ENCODE measurements at regions not wholly inside any gene's neighbourhood (a gene's known extent, or its start where the extent isn't known, plus 50 kb on each side); places are given as distances from the start of the nearest gene placed in this dataset.
"Not testable (repeated sequence)": the region's sequence is repeated elsewhere in the genome, so short reads cannot be mapped to it uniquely, and the experiment has no call there.

GRCh38 chr4:25981749-25982148, 67.7 kb downstream of the SMIM20 start:
- no peak for DNase-seq (ENCODE audit: low read depth, low spot score)

- DNase-seq (ENCODE audit: low read depth, low spot score), result no peak
Measured at GRCh38 chr4:25982962-25983361, 68.9 kb downstream of the SMIM20 start.

GRCh38 chr4:25984266-25984665, 70.2 kb downstream of the SMIM20 start:
- DNase-seq (ENCODE audit: low read depth, low spot score), result no peak

GRCh38 chr4:25984796-25985195, 70.8 kb downstream of the SMIM20 start:
- DNase-seq (ENCODE audit: low read depth, low spot score), result no peak

- DNase-seq (ENCODE audit: low read depth, low spot score), result no peak
Measured at GRCh38 chr4:25986807-25987206, 72.8 kb downstream of the SMIM20 start.

GRCh38 chr4:25991340-25991739, 77.3 kb downstream of the SMIM20 start:
- no peak for DNase-seq (ENCODE audit: low read depth, low spot score)

GRCh38 chr4:25993395-25994185, 79.6 kb downstream of the SMIM20 start:
- DNase-seq (ENCODE audit: low read depth, low spot score), result no peak

- DNase-seq (ENCODE audit: low read depth, low spot score), result not testable (repeated sequence)
Measured at GRCh38 chr4:25994577-25994976, 80.6 kb downstream of the SMIM20 start.

- DNase-seq (ENCODE audit: low read depth, low spot score), result no peak
Measured at GRCh38 chr4:26000274-26000950, 86.4 kb downstream of the SMIM20 start.

GRCh38 chr4:26001413-26001812, 87.4 kb downstream of the SMIM20 start:
- DNase-seq (ENCODE audit: low read depth, low spot score), result no peak

- DNase-seq (ENCODE audit: low read depth, low spot score), result no peak
Measured at GRCh38 chr4:26001816-26002215, 87.8 kb downstream of the SMIM20 start.

- DNase-seq (ENCODE audit: low read depth, low spot score), result no peak
Measured at GRCh38 chr4:26003056-26003455, 89.0 kb downstream of the SMIM20 start.

GRCh38 chr4:26004290-26004689, 90.3 kb downstream of the SMIM20 start:
- DNase-seq (ENCODE audit: low read depth, low spot score), result no peak

GRCh38 chr4:26005764-26006163, 91.7 kb downstream of the SMIM20 start:
- no peak for DNase-seq (ENCODE audit: low read depth, low spot score)

- DNase-seq (ENCODE audit: low read depth, low spot score), result no peak
Measured at GRCh38 chr4:26008737-26009136, 94.7 kb downstream of the SMIM20 start.

- no peak for DNase-seq (ENCODE audit: low read depth, low spot score)
Measured at GRCh38 chr4:26009502-26009901, 95.5 kb downstream of the SMIM20 start.

GRCh38 chr4:26010304-26010703, 96.3 kb downstream of the SMIM20 start:
- no peak for DNase-seq (ENCODE audit: low read depth, low spot score)

GRCh38 chr4:26013629-26014028, 99.6 kb downstream of the SMIM20 start:
- DNase-seq (ENCODE audit: low read depth, low spot score), result no peak

- DNase-seq (ENCODE audit: low read depth, low spot score), result no peak
Measured at GRCh38 chr4:26015133-26015651, 101.2 kb downstream of the SMIM20 start.

- no peak for DNase-seq (ENCODE audit: low read depth, low spot score)
Measured at GRCh38 chr4:26015906-26016305, 101.9 kb downstream of the SMIM20 start.

GRCh38 chr4:26017531-26017930, 103.5 kb downstream of the SMIM20 start:
- no peak for DNase-seq (ENCODE audit: low read depth, low spot score)

GRCh38 chr4:26017961-26018700, 104.1 kb downstream of the SMIM20 start:
- DNase-seq (ENCODE audit: low read depth, low spot score), result not testable (repeated sequence)

Data from pulmonary artery endothelial cell (primary cell).